Spleen (tissue), 11 donors: ENCODE measurements at regions not wholly inside any gene's neighbourhood (a gene's known extent, or its start where the extent isn't known, plus 50 kb on each side); places are given as distances from the start of the nearest gene placed in this dataset.

Experiments
- DNase-seq: peaks from one replicate; pipeline ENCODE4 v3.0.0-alpha.2; 2020
- H3K27ac ChIP-seq, 8 donors: fragments of 200-600 bp; sonication (generic) in 7 of 8; 1 replicate in 4 of 8; 2 replicates in 4 of 8; pipeline versions ENCODE4 v1.5.0 to v1.8.0; 2016 to 2021; ENCODE audit warnings: inconsistent platforms in 4 of 8, mild to moderate bottlenecking in 4 of 8, moderate library complexity in 1 of 8
- H3K27me3 ChIP-seq, 7 donors: fragments of 200-600 bp; sonication (generic) in 6 of 7; replicated peaks in 1 of 7; 1 replicate in 4 of 7; 2 replicates in 3 of 7; pipeline versions ENCODE4 v1.5.0 to v1.8.0; 2016 to 2021; ENCODE audit warnings: inconsistent platforms in 3 of 7, mild to moderate bottlenecking in 1 of 7
- H3K36me3 ChIP-seq, 6 donors: fragments of 200-600 bp; sonication (generic) in 5 of 6; 1 replicate in 4 of 6; 2 replicates in 2 of 6; pipeline versions ENCODE4 v1.5.0 to v1.8.0; 2016 to 2021; ENCODE audit warnings: inconsistent platforms in 2 of 6
- H3K4me1 ChIP-seq, 6 donors: fragments of 200-600 bp; sonication (generic) in 5 of 6; 1 replicate in 3 of 6; 2 replicates in 3 of 6; pipeline versions ENCODE4 v1.5.0 to v1.8.0; 2016 to 2021; ENCODE audit warnings: inconsistent platforms in 3 of 6
- H3K4me3 ChIP-seq, 8 donors: fragments of 200-600 bp; sonication (generic) in 7 of 8; 1 replicate in 4 of 8; 2 replicates in 4 of 8; pipeline versions ENCODE4 v1.5.0 to v1.8.0; 2016 to 2021; ENCODE audit warnings: inconsistent platforms in 4 of 8, mild to moderate bottlenecking in 4 of 8, moderate library complexity in 2 of 8
- H3K9me3 ChIP-seq, 8 donors: fragments of 200-600 bp; sonication (generic) in 7 of 8; 1 replicate in 4 of 8; 2 replicates in 4 of 8; pipeline versions ENCODE4 v1.5.0 to v1.8.0; 2016 to 2021; ENCODE audit warnings: inconsistent platforms in 4 of 8
- POLR2A ChIP-seq, 3 donors: fragments of 450-650 bp; IDR thresholded peaks; one replicate each; pipeline ENCODE4 v1.5.1; 2017; ENCODE audit warnings: antibody characterized with exemption in 3 of 3, mild to moderate bottlenecking in 1 of 3
- POLR2AphosphoS5 ChIP-seq, 3 donors: sonication (generic); formaldehyde crosslinking; IDR thresholded peaks; one replicate each; pipeline ENCODE4 v1.5.1; 2017; ENCODE audit warnings: antibody characterized with exemption in 3 of 3
- whole genome bisulfite sequencing, 5 donors: extraction: QIAGEN DNeasy Blood & Tissue Kit in 3 of 5; methylation state at CpG; one replicate each; pipeline versions ENCODE4 v1.1.5 to v1.1.7; 2013 to 2018; 5-methylcytosine and 5-hydroxymethylcytosine counted together
- intact Hi-C: fragments of 100-400 bp; cut with DNase I; formaldehyde crosslinking; loops from one replicate; pipeline ENCODE4 v1.15.0; 2023; ENCODE audit warnings: low total_unique reads
- TF ChIP-seq, protein P1 (sequence below), 11 experiments: fragments of 200-600 bp in 7 of 11; fragments of 450-650 bp in 4 of 11; sonication (generic) in 4 of 11; IDR thresholded peaks in 8 of 11; conservative IDR thresholded peaks in 3 of 11; 1 replicate in 7 of 11; 2 replicates in 4 of 11; pipeline versions ENCODE4 v1.4.0 to v1.8.0; 2016 to 2021; ENCODE audit warnings: antibody characterized with exemption in 11 of 11, inconsistent platforms in 4 of 11, mild to moderate bottlenecking in 1 of 11
- donor health status: healthy with polysubstance abuse.
- donor health status: DM: no; HTN: no; CAD: no; lungs with moderate emphysema.
- donor health status: DM: no; HTN: no; CAD: no.
- donor health status: Bipolar disorder and iron deficiency.
- donor health status: healthy.
- donor health status: DM: no; HTN: no; CAD: no.
- donor health status: DM: yes; HTN: yes; CAD: no.

DNA sequence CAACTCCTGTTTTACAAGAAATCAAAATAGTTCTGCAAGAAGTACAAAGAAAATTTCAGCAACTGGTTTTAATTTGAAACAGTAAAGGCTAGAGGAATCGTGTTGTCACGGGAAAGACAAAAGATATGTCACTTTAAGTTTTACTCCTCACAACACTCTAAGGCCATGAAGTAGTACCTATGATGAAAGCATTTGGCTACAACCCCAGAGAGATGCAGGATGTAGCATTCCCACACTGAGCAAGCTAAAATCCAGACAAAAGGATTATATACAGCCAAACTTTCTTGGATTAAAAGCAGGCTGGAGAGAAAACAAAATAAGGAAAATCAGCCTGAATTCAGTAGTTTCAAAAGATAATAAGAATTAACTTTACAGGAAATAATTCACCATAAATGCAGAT lies 245.5 kb upstream of the STEAP1 start:
- 77 to 85% (median 84%) methylated on average over 2 of the region's 2 CpGs for WGBS, 5 donors
- Histone ChIP-seq H3K27ac (no peak overlapping the region), H3K4me1 (no peaks in the 10 kb centered on the region), H3K36me3 (no peaks in the 10 kb centered on the region), H3K27me3 (no peaks in the 10 kb centered on the region), H3K9me3 (no peaks in the 10 kb centered on the region), H3K4me3 (no peak overlapping the region)
- no peak for DNase-seq
- intact Hi-C loops = no loop called here
- TF ChIP-seq POLR2AphosphoS5 (IDR thresholded peaks at IDR 0.05) = no peak
- TF ChIP-seq POLR2A (IDR thresholded peaks at IDR 0.05) = no peak
- TF ChIP-seq, protein P1, sequence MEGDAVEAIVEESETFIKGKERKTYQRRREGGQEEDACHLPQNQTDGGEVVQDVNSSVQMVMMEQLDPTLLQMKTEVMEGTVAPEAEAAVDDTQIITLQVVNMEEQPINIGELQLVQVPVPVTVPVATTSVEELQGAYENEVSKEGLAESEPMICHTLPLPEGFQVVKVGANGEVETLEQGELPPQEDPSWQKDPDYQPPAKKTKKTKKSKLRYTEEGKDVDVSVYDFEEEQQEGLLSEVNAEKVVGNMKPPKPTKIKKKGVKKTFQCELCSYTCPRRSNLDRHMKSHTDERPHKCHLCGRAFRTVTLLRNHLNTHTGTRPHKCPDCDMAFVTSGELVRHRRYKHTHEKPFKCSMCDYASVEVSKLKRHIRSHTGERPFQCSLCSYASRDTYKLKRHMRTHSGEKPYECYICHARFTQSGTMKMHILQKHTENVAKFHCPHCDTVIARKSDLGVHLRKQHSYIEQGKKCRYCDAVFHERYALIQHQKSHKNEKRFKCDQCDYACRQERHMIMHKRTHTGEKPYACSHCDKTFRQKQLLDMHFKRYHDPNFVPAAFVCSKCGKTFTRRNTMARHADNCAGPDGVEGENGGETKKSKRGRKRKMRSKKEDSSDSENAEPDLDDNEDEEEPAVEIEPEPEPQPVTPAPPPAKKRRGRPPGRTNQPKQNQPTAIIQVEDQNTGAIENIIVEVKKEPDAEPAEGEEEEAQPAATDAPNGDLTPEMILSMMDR (IDR thresholded peaks at IDR 0.05 in 8 of 11, conservative IDR thresholded peaks at IDR 0.05 in 3 of 11) = no peak

DNA sequence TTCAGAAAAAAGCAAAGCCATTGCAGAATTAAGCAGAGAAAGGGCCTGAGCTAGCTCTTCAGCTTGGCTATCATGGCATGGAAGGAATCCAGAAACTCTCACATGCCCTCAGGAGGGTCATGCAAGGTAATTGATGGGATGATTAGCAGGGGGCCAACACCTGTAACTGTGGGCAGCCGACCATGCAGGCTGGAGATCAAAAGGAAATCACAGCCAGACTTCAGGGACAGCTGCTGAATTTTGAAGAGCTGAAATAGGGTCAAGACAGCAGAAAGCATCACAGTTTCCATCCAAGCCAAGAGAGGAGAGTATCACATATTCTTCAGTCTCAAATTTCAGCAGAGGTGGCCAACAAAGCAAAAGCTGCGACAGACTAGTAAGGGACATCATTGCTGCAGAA lies 239.6 kb upstream of the STEAP1 start:
- no peaks in the 10 kb centered on the region for H3K4me1 ChIP-seq
- intact Hi-C loops = no loop called here
- no peak for TF ChIP-seq POLR2A (IDR thresholded peaks at IDR 0.05)
- TF ChIP-seq, protein P1 (IDR thresholded peaks at IDR 0.05 in 8 of 11, conservative IDR thresholded peaks at IDR 0.05 in 3 of 11) = no peak
- no peak for TF ChIP-seq POLR2AphosphoS5 (IDR thresholded peaks at IDR 0.05)
- H3K4me3 ChIP-seq = no peak overlapping the region
- no peaks in the 10 kb centered on the region for H3K36me3 ChIP-seq
- no peaks in the 10 kb centered on the region for H3K9me3 ChIP-seq
- no peak overlapping the region for H3K27ac ChIP-seq
- DNase-seq = no peak
- WGBS, 5 donors = 0 to 54% (median 44%) methylated on average over 2 of the region's 2 CpGs
- H3K27me3 ChIP-seq = no peaks in the 10 kb centered on the region

DNA sequence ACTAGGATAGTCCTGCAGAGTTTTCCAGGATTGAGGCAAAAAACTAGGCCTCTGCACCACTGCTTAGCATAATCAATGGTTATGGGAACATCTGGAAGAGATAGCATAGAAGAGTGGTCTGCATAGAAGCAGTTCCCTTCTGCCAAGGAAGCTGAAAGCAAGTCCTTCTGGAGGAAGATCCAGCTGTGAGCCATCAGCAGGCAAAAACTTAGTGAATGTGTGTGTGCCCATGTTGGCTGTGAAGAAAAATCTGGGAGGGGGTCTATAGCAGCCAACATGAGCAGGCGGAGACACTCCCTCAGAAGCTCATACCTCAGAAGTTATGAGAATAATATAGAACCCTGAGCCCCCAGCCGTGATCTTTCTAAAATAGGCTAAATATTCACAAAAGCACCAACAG lies 228.1 kb upstream of the STEAP1 start:
- no peak for DNase-seq
- H3K4me1 ChIP-seq = no peaks in the 10 kb centered on the region
- intact Hi-C loops = no loop called here
- TF ChIP-seq, protein P1 (IDR thresholded peaks at IDR 0.05 in 8 of 11, conservative IDR thresholded peaks at IDR 0.05 in 3 of 11) = no peak
- TF ChIP-seq POLR2AphosphoS5 (IDR thresholded peaks at IDR 0.05) (no peak), POLR2A (IDR thresholded peaks at IDR 0.05) (no peak)
- no peak overlapping the region for H3K4me3 ChIP-seq
- H3K36me3 ChIP-seq = no peaks in the 10 kb centered on the region
- no peak overlapping the region for H3K27ac ChIP-seq
- no peaks in the 10 kb centered on the region for H3K9me3 ChIP-seq
- 38 to 88% (median 66%) methylated on average over 2 of the region's 2 CpGs for WGBS, 5 donors
- H3K27me3 ChIP-seq = no peaks in the 10 kb centered on the region

DNA sequence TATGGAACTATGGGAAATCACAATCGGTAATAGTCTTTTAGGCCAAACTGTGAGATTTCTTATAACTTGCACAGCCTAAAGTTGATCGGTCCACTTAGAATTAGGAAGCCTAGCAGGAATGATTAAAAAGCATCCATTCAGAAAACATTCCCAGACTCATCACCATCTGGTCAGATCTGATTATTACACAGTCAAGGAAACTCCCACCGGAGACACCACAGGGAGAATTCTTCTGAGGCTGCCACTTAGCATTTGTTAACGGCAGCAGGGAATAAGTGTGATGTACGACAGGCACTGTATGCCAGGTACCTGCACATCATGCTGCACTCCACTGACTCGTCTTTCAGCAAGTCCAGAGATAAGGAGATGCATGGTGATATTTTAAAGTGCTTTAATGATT lies 227.6 kb upstream of the STEAP1 start:
- H3K4me3 ChIP-seq = no peak overlapping the region
- DNase-seq = no peak
- TF ChIP-seq POLR2AphosphoS5 (IDR thresholded peaks at IDR 0.05) (no peak), POLR2A (IDR thresholded peaks at IDR 0.05) (no peak)
- TF ChIP-seq, protein P1 (IDR thresholded peaks at IDR 0.05 in 8 of 11, conservative IDR thresholded peaks at IDR 0.05 in 3 of 11) = no peak
- no peaks in the 10 kb centered on the region for H3K9me3 ChIP-seq
- WGBS, 5 donors = 69 to 78% (median 72%) methylated on average over 6 of the region's 6 CpGs
- H3K4me1 ChIP-seq = no peaks in the 10 kb centered on the region
- H3K36me3 ChIP-seq = no peaks in the 10 kb centered on the region
- no peak overlapping the region for H3K27ac ChIP-seq
- no peaks in the 10 kb centered on the region for H3K27me3 ChIP-seq
- intact Hi-C loops = no loop called here
